K562 (cell line): ENCODE measurements at regions not wholly inside any gene's neighbourhood (a gene's known extent, or its start where the extent isn't known, plus 50 kb on each side); places are given as distances from the start of the nearest gene placed in this dataset.

Experiments used
- ATAC-seq: fragments of 200-7000 bp; cut with Tn5 transposase; 3 replicates; pipeline ENCODE4 v1.9.1; 2020; ENCODE audit warnings: moderate library complexity
- BruUV-seq: library from RNA; stranded (reverse); fragments of 400-500 nt; replicated peaks from 2 replicates; lab custom pipeline; 2021; lab: Mats Ljungman, UMichigan
- CTCF ChIA-PET: fragments of 300-600 bp; formaldehyde crosslinking; extraction: SDS; loops from one replicate; lab custom pipeline; 2021; ENCODE audit warnings: low intra/inter-chr PET ratio; lab: Yijun Ruan, JAX
- POLR2A ChIA-PET: fragments of 300-600, 350-650 bp; sonication (Branson Sonifier 250); formaldehyde crosslinking; extraction: SDS; loops from one replicate; lab custom pipeline; 2021; ENCODE audit warnings: antibody characterized with exemption, inconsistent platforms; lab: Yijun Ruan, JAX
- DNase-seq, 4 experiments: peaks; one replicate each; pipeline versions ENCODE4 v3.0.0 to v3.0.0-alpha.2; 2011 to 2018; ENCODE audit warnings: low spot score in 3 of 4, mixed read lengths in 3 of 4; ENCODE audit errors: extremely low read depth in 1 of 4
- FAIRE-seq: peaks from 2 replicates; lab custom pipeline; 2011; peaks lifted over from hg19 to GRCh38; lab: Jason Lieb, UNC
- H2AFZ ChIP-seq: 2 replicates; pipeline ENCODE4 v1.6.0; 2011; ENCODE audit warnings: low read depth, low read length, control low read depth, inconsistent platforms
- H3K27ac ChIP-seq: fragments of 200-600 bp; 3 replicates; pipeline ENCODE4 v1.8.0; 2011; ENCODE audit warnings: low read depth, mild to moderate bottlenecking, control low read depth, inconsistent platforms, low read length, moderate library complexity, mixed read lengths; ENCODE audit errors: extremely low read depth
- H3K27me3 ChIP-seq, 2 experiments: fragments of 300-600 bp in 1 of 2; 2 replicates in 1 of 2; 3 replicates in 1 of 2; pipeline versions ENCODE4 v1.6.0 to v1.8.0; 2011; ENCODE audit warnings: inconsistent platforms in 2 of 2, low read length in 2 of 2, mild to moderate bottlenecking in 1 of 2, mixed read lengths in 1 of 2, moderate library complexity in 1 of 2; ENCODE audit not compliant: control insufficient read depth in 2 of 2, insufficient read depth in 2 of 2
- H3K36me3 ChIP-seq: fragments of 300-600 bp; 3 replicates; pipeline ENCODE4 v1.8.0; 2011; ENCODE audit warnings: mild to moderate bottlenecking, low read length, inconsistent platforms; ENCODE audit not compliant: control insufficient read depth, insufficient read depth
- H3K4me1 ChIP-seq, 2 experiments: fragments of 200-600 bp in 1 of 2; replicated peaks in 1 of 2; 2 replicates in 1 of 2; 3 replicates in 1 of 2; pipeline versions ENCODE4 v1.5.1 to v1.8.0; 2011; ENCODE audit warnings: inconsistent platforms in 2 of 2, low read length in 2 of 2, mild to moderate bottlenecking in 1 of 2, mixed read lengths in 1 of 2, moderate library complexity in 1 of 2; ENCODE audit not compliant: control insufficient read depth in 2 of 2, insufficient read depth in 2 of 2
- H3K4me2 ChIP-seq: 2 replicates; pipeline ENCODE4 v1.6.1; 2011; ENCODE audit warnings: low read length, control low read depth, inconsistent platforms, mixed read lengths; ENCODE audit not compliant: insufficient read depth
- H3K4me3 ChIP-seq: fragments of 200-600 bp; sonication (generic), shearing (Covaris generic); 2 replicates; pipeline ENCODE4 v1.5.1; 2016; ENCODE audit warnings: control low read depth, inconsistent platforms
- H3K79me2 ChIP-seq: fragments of 200-600 bp; 3 replicates; pipeline ENCODE4 v1.8.0; 2011; ENCODE audit warnings: low read length, inconsistent platforms; ENCODE audit not compliant: control insufficient read depth, insufficient read depth
- H3K9ac ChIP-seq, 2 experiments: 2 replicates each; pipeline versions ENCODE4 v1.6.0 to v1.6.1; 2011; ENCODE audit warnings: low read depth in 2 of 2, low read length in 2 of 2, control low read depth in 1 of 2, inconsistent platforms in 1 of 2, mild to moderate bottlenecking in 1 of 2, mixed read lengths in 1 of 2; ENCODE audit not compliant: insufficient read depth in 1 of 2
- H3K9me1 ChIP-seq: one replicate; pipeline ENCODE4 v1.6.0; 2011; ENCODE audit warnings: inconsistent platforms, mild to moderate bottlenecking, low read length, moderate library complexity; ENCODE audit not compliant: control insufficient read depth, insufficient read depth
- H3K9me3 ChIP-seq: replicated peaks from 2 replicates; pipeline ENCODE4 v1.5.1; 2011; ENCODE audit warnings: low read depth, low read length, inconsistent platforms; ENCODE audit not compliant: control insufficient read depth, insufficient read depth
- H4K20me1 ChIP-seq: replicated peaks from 2 replicates; pipeline ENCODE4 v1.6.1; 2011; ENCODE audit warnings: low read length, inconsistent platforms, mixed read lengths; ENCODE audit not compliant: control insufficient read depth, insufficient read depth
- AFF1 ChIP-seq, 2 experiments: fragments of 450-650 bp; IDR thresholded peaks; 2 replicates each; pipeline ENCODE4 v1.6.1; 2018; ENCODE audit warnings: mild to moderate bottlenecking in 2 of 2, low read depth in 1 of 2; ENCODE audit not compliant: partially characterized antibody in 2 of 2
- CEBPB ChIP-seq: fragments of 450-650 bp; IDR thresholded peaks from 2 replicates; pipeline ENCODE4 v1.6.1; 2016; ENCODE audit warnings: missing genetic modification characterization, missing compliant biosample characterization
- HSF4 ChIP-seq: fragments of 250-450 bp; sonication (Bioruptor Pico); IDR thresholded peaks from 2 replicates; pipeline ENCODE4 v2.1.2; 2022; ENCODE audit warnings: mild to moderate bottlenecking, moderate library complexity, borderline replicate concordance
- JUNB ChIP-seq: fragments of 450-650 bp; formaldehyde crosslinking; conservative IDR thresholded peaks from 2 replicates; pipeline ENCODE4 v1.4.0; 2020; ENCODE audit warnings: mild to moderate bottlenecking
- MAFG ChIP-seq: fragments of 450-650 bp; conservative IDR thresholded peaks from 2 replicates; pipeline ENCODE4 v1.6.1; 2016; ENCODE audit warnings: missing genetic modification characterization, missing compliant biosample characterization
- RBM15 ChIP-seq: fragments of 200-400 bp; formaldehyde crosslinking; IDR thresholded peaks from 2 replicates; pipeline ENCODE4 v1.6.1; 2018; ENCODE audit warnings: mild to moderate bottlenecking, low read length, moderate library complexity; ENCODE audit not compliant: insufficient read depth
- SLC30A9 ChIP-seq: fragments of 250-450 bp; sonication (Bioruptor Pico); IDR thresholded peaks from 2 replicates; pipeline ENCODE4 v1.8.0; 2022; ENCODE audit warnings: mild to moderate bottlenecking, moderate library complexity
- U2AF1 ChIP-seq: fragments of 200-400 bp; formaldehyde crosslinking; optimal IDR thresholded peaks from 2 replicates; pipeline ENCODE3; 2017; ENCODE audit warnings: mild to moderate bottlenecking, low read depth, low read length, moderate library complexity
- WGBS: fragments of 100-300 bp; shearing (Covaris generic); methylation state at CpG from one replicate; pipeline ENCODE4 v1.1.6; 2016; ENCODE audit warnings: low coverage, mixed read lengths; ENCODE audit not compliant: insufficient coverage; ENCODE audit errors: missing lambda C conversion rate; 5-methylcytosine and 5-hydroxymethylcytosine counted together
- in situ Hi-C: fragments of 300-500 bp; cut with MboI; formaldehyde crosslinking; loops from 4 replicates; pipeline ENCODE4 v1.15.0; 2018; ENCODE audit warnings: inconsistent platforms, mixed read lengths
- intact Hi-C: fragments of 100-400 bp; cut with micrococcal nuclease; formaldehyde crosslinking; loops from 2 replicates; pipeline ENCODE4 v1.14.2; 2022
- TF ChIP-seq, protein P1 (sequence below): IDR thresholded peaks from 3 replicates; pipeline ENCODE4 v1.6.1; 2011; ENCODE audit warnings: borderline replicate concordance, mild to moderate bottlenecking; ENCODE audit not compliant: insufficient read length, insufficient read depth
- TF ChIP-seq, protein P2 (sequence below): fragments of 450-650 bp; IDR thresholded peaks from 2 replicates; pipeline ENCODE4 v1.6.1; 2016; ENCODE audit warnings: low read depth

DNA sequence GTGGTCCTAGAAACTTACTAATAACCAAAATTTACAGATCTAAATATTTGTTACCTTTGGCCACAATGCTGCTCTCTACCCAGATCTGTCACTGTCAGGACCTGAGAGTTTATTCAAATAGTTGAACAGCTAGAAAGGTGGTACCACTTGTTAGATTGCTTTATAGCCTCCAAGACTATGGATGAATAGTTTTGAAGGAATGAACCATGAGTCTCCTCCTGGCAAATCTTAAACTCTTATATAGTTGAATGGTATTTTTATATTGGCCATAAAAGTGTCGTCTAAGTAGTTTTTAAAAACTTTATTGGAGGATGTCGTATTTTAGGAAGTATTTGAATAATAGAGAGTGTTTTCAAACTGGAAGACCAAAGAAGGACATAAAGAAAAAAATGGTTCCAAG is 178.7 kb downstream of the AHR start:
- WGBS, result 2% methylated on average over 2 of the region's 2 CpGs
- H3K9me1 ChIP-seq, result no peaks in the 10 kb centered on the region
- in situ Hi-C loops, result no loop called here
- H3K27me3 ChIP-seq, result no peaks in the 10 kb centered on the region
- no peaks in the 10 kb centered on the region for H3K79me2 ChIP-seq
- H3K9ac ChIP-seq, result no peak overlapping the region
- ATAC-seq, result no peak
- POLR2A ChIA-PET, result no interaction called here
- H4K20me1 ChIP-seq, result no peaks in the 10 kb centered on the region
- no peak overlapping the region for H3K4me3 ChIP-seq
- no peak overlapping the region for H3K4me2 ChIP-seq
- H3K36me3 ChIP-seq, result no peaks in the 10 kb centered on the region
- CTCF ChIA-PET, result no interaction called here
- no peak for FAIRE-seq
- intact Hi-C loops, result no loop called here
- no peak overlapping the region for H3K27ac ChIP-seq
- DNase-seq, result no peak
- no peaks in the 10 kb centered on the region for H3K4me1 ChIP-seq
- no peak overlapping the region for H2AFZ ChIP-seq
- H3K9me3 ChIP-seq, result no peaks in the 10 kb centered on the region
- BruUV-seq, result no TSS peak
- TF ChIP-seq SLC30A9 (CRISPR knock-in tag) (no peak), AFF1 (IDR thresholded peaks at IDR 0.05; ENCODE audit: low read depth in 1 of 2, partially characterized antibody in 2 of 2) (no peak), HSF4 (CRISPR knock-in tag) (no peak), CEBPB (tag) (no peak), JUNB (CRISPR knock-in tag) (no peak), RBM15 (no peak), MAFG (tag) (no peak), U2AF1 (no peak)
- TF ChIP-seq, protein P1, sequence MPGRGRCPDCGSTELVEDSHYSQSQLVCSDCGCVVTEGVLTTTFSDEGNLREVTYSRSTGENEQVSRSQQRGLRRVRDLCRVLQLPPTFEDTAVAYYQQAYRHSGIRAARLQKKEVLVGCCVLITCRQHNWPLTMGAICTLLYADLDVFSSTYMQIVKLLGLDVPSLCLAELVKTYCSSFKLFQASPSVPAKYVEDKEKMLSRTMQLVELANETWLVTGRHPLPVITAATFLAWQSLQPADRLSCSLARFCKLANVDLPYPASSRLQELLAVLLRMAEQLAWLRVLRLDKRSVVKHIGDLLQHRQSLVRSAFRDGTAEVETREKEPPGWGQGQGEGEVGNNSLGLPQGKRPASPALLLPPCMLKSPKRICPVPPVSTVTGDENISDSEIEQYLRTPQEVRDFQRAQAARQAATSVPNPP, result no peak
- TF ChIP-seq, protein P2, sequence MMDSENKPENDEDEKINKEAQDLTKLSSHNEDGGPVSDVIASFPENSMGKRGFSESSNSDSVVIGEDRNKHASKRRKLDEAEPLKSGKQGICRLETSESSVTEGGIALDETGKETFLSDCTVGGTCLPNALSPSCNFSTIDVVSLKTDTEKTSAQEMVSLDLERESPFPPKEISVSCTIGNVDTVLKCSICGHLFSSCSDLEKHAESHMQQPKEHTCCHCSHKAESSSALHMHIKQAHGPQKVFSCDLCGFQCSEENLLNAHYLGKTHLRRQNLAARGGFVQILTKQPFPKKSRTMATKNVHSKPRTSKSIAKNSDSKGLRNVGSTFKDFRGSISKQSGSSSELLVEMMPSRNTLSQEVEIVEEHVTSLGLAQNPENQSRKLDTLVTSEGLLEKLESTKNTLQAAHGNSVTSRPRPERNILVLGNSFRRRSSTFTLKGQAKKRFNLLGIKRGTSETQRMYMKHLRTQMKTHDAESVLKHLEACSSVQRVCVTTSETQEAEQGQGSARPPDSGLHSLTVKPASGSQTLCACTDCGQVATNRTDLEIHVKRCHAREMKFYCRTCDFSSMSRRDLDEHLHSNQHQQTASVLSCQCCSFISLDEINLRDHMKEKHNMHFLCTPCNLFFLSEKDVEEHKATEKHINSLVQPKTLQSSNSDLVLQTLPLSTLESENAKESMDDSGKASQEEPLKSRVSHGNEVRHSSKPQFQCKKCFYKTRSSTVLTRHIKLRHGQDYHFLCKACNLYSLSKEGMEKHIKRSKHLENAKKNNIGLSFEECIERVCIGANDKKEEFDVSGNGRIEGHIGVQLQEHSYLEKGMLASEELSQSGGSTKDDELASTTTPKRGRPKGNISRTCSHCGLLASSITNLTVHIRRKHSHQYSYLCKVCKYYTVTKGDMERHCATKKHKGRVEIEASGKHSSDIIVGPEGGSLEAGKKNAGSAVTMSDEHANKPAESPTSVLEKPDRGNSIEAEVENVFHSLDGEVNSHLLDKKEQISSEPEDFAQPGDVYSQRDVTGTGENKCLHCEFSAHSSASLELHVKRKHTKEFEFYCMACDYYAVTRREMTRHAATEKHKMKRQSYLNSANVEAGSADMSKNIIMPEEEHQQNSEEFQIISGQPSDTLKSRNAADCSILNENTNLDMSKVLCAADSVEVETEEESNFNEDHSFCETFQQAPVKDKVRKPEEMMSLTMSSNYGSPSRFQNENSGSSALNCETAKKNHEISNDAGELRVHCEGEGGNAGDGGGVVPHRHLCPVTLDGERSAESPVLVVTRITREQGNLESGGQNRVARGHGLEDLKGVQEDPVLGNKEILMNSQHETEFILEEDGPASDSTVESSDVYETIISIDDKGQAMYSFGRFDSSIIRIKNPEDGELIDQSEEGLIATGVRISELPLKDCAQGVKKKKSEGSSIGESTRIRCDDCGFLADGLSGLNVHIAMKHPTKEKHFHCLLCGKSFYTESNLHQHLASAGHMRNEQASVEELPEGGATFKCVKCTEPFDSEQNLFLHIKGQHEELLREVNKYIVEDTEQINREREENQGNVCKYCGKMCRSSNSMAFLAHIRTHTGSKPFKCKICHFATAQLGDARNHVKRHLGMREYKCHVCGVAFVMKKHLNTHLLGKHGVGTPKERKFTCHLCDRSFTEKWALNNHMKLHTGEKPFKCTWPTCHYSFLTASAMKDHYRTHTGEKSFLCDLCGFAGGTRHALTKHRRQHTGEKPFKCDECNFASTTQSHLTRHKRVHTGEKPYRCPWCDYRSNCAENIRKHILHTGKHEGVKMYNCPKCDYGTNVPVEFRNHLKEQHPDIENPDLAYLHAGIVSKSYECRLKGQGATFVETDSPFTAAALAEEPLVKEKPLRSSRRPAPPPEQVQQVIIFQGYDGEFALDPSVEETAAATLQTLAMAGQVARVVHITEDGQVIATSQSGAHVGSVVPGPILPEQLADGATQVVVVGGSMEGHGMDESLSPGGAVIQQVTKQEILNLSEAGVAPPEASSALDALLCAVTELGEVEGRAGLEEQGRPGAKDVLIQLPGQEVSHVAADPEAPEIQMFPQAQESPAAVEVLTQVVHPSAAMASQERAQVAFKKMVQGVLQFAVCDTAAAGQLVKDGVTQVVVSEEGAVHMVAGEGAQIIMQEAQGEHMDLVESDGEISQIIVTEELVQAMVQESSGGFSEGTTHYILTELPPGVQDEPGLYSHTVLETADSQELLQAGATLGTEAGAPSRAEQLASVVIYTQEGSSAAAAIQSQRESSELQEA, result no peak
